ENCODE measurements at regions not wholly inside any gene's neighbourhood (a gene's known extent, or its start where the extent isn't known, plus 50 kb on each side); places are given as distances from the start of the nearest gene placed in this dataset.
"Not testable (repeated sequence)": the region's sequence is repeated elsewhere in the genome, so short reads cannot be mapped to it uniquely, and the experiment has no call there.

GRCh38 chr9:63785059-63785458 is 1500.0 kb downstream of the FOXD4L5 start:
- not testable (repeated sequence) for TF ChIP-seq CTCF (conservative IDR thresholded peaks at IDR 0.05 in 1 of 2, IDR thresholded peaks at IDR 0.05 in 1 of 2; ENCODE audit: extremely low read depth in 1 of 2, insufficient read depth in 1 of 2, low read depth in 1 of 2, low read length in 2 of 2); EZH2 (IDR thresholded peaks at IDR 0.05; ENCODE audit: borderline replicate concordance, low read length)
